Fibroblast of skin of right biceps (primary cell): ENCODE measurements at regions not wholly inside any gene's neighbourhood (a gene's known extent, or its start where the extent isn't known, plus 50 kb on each side); places are given as distances from the start of the nearest gene placed in this dataset.

Experiments
- DNase-seq: peaks from one replicate; pipeline ENCODE4 v3.0.0-alpha.2; 2013

DNA sequence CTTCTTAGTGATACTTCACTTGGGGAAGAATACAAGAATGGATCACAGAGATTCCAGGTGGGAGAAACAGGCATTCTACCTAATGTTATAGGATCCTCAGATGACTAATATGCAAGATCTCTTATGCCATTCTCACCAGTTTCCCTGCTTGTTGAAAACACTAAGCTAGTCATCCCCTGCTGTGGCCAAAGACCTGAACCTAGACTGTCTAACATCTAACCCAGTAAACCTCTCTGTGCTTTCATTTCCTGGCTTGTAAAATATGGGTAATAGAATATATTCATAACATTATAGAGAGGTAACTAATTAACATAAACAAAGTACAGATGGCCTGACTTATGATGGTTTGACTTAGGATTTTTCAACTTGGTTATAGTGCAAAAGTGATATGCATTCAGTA, 776.3 kb downstream of the TUSC7 start:
- no peak for DNase-seq

DNA sequence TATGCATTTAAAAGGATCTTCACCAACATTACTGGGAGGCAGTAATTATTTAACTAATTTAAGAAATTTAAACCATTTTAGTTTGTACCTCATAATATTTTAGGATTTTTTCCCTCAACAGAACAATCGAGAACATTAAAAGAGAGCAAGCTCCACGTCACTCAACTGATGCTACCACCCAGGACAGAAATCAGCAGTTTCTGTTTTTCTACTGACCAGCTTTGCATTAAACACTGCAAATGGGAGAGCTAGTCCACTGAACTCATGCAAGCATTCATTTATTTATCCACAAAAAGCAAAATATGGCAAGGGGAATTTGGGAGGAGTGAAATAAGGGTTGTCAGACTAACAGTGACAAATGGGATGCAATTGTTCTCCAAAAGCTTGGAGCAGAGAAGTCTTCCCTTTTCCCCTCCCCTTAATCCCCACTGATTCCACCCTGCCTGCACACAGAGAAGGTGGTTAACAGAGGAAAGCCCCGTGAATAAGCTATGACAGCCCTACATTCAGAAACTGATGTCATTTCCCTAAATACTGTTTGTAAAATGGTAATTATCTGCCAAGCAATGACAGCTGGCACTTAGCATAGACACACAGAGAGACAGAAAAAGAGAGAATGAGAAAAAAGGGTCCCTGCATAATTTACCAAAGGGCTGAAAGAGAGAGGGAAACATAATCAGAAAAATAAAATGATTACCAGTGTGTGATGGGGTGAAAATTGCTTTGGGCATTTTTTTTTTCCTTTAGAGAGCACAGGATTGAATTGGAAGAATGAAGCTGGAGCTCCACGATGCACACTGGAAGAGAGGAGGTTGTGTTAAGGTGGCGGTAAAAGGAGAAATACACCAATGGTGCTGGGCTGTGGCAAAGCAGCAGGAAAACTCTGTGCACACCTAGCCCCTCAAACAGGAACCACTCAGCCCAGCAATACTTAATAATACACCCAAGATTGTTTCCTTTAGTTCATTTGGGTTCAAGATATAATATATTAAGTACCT, 777.4 kb downstream of the TUSC7 start:
- DNase-seq, result no peak

DNA sequence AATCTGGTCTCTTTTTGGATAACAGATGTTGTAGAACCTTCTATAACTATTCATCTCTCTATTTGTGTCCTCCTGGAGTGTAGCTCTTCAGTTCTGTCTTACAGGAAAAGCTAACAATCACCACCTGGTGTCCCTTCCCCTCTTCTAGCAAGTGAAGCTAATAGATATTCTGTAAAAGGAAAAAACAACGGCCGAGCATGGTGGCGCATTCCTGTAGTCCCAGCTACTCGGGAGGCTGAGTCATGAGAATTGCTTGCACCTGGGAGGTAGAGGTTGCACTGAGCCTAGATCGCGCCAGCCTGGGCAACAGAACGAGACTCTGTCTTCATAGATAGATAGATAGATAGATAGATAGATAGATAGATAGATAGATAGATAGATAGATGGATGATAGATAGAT, 779.4 kb downstream of the TUSC7 start:
- DNase-seq, result no peak

DNA sequence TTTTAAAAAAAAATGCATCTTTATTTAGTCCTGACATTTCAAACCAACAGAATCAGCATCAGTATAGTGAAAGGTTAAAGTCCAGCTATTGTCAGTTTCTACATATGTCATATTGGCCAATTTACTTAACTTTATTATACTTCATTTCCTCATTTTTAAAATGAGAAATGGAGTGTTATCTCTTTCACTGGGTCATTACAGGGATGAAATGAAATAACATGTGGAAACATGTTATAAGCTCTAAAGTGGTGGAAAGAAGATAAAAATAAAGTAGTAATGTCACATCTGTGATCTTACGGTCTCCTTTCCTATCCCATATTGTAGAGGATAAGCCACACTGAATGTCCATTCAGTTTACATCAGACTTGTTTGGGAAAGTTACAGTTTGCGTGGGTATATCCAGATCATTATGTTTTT, 780.1 kb downstream of the TUSC7 start:
- DNase-seq, result no peak

DNA sequence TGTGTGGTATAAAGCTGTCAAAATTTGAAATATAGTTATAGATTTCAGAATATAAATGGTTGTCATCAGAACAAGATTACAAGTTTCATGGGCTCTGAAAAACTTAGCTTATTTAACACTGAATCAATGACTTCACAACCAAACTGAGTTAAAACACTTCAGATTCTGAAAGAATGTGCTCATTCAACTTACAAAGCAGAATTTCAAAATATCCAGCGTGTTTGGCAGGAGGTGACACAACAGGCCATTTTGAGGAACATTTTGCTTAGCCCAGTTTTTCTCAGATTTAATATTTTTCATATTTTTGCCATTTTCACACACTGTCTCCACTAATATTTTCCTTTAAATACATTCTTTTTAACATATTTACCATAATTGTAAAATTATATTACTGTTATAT, 781.1 kb downstream of the TUSC7 start:
- no peak for DNase-seq

DNA sequence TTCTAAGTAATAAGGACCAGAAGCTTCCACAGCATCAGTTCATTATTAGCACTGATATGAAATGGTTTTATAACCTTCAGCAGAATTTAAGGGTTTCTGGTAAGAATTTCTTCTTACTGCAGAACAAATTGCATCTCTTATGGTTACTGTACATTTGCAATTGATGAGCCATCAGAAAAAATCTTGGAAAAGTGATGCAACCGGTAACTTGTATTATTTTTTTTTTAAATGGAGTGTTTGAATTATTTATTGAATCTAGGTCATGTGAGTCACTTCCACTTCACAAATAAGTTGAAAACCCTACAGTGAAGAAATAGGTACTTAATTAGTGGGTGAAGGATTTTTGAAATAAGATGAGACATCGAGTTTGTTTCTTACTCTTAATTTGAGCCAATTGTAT, 786.0 kb downstream of the TUSC7 start:
- peak; percentile 46 for DNase-seq

DNA sequence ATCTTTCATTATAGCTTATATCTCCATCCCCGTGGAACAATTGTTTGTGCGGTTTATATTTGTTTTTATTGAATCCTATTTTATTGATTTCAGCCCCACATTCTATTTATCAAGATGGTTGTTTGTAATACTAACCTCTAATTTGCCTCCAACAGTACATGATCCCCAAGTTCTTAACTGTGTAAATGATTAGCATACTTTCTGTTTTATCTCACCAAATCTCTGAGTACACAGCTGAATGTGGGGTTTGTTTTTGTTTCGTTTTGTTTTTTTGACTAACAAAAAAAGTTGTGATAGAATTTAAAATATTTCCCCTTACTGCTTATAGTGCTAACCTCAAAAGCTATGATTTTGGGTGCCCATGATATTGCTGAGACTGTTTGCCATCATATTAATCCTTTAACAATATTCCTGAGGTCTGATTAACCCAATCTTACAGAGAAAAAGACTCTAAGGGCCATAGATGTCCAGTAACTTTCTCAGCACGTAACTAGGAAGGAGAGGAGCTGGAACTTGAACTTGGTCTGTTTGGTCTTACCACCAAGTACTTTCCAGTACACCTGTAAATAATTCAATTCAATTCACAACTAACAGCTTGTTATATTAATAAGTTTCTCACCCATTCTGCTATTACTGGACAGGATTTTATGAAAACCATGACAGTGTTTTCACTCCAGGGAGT, 789.8 kb downstream of the TUSC7 start:
- DNase-seq, result no peak

DNA sequence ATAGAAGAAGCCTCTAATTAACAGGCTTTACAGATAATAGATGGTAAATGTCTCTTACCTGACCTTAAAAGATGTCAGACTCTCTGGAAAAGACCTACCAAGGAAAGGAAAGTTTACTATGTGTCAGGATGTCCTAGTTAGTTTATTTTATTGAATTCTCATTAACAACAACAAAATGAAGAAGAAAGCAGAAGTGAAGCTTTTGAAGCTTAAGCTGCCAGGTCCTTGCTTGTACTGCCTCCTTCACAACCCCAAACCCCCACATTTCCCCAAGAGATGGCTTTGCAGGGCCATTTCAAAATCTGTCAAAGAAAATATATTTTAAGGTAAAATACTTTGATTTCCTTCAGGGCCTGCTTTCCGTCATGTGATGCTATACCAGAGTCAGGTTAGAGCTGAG, 798.4 kb downstream of the TUSC7 start:
- no peak for DNase-seq

DNA sequence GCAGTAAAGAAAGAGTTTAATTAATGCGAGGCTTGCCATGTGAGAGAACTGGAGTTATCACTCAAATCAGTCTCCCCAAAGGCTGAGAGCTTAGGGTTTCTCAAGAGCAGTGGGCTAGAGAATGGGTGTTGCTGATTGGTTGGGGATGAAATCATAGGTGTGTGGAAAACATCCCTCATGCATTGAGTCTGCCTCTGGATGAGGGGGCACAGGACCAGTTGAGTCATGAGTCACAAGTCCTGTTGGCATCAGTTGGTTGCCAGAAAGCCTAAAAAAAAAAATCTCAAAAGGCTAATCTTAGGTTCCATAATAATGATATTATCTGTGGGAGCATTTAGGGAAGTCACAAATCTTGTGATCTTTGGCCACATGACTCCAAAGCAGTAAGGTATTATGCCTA, 800.3 kb downstream of the TUSC7 start:
- DNase-seq, result no peak

DNA sequence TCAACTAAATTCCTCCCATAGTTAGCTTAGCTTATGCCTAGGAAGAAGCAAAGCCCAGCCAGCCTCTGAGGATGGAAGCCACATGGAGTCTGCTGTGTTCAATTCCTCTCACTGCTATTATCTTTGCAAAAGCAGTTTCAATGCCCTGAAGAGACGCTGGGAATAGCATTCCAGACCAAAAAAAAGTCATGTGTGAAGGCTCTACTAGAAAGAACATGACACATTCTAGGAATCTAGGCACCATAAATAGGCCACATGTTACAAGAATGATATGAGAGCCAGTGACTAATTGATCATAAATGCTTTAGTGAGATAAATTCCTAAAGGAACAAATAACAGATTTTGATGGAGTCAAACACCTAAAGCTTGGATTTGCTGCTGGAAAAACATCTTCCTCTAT, 800.8 kb downstream of the TUSC7 start:
- peak; percentile 85 for DNase-seq

DNA sequence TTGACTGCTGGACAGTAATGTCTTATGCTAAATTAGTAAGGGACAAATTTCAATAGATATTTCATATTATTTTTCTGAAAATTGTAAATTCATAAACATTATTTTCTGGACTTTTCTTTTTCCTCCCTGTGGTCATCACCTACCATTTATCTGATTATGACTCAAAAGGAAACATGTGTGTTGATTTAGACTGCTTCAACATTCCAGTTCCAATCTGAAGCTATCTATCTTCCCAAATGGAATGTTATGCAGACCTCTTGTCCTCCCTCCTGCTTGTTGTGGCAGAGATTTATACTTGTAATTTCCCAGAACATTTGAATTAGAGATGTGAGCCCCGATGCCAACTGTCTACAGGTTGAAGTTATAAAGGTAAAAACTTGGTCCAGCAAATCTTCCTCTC, 803.4 kb downstream of the TUSC7 start:
- peak; percentile 69 for DNase-seq

DNA sequence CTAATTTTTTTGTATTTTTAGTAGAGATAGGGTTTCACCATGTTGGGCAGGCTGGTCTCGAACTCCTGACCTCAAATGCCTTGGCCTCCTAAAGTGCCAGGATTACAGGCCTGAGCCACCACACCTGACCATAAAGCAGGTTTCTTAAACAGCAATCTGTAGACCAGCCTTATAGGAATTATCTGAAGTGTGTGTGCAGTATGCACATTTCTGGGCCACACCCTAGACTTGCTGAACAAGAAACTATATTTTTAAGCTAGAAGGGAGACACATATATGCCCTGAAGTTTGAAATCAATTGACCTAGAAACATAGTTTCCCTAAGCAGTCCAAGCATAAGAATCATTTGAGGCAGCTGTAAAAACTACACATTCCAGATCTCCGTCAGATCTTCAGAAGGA, 805.7 kb downstream of the TUSC7 start:
- no peak for DNase-seq

DNA sequence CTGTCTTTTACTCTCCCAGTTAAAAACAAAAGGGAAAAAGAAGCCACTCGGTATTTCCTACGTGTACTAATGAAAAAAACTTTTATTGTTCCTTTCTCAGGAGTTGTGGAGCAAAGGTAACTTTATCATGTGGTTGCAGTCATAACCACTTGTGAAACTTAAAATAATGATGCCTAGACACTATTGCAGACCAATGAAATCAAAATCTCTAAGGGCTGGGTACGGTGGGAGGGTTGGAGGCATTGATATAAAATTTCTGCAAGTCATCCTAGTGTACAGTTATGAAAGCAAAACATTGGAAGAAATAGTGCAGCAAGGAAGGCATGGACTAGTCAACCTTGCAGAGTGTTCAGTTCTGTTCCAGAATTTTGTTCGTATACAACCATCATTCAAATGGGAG, 808.8 kb downstream of the TUSC7 start:
- no peak for DNase-seq

DNA sequence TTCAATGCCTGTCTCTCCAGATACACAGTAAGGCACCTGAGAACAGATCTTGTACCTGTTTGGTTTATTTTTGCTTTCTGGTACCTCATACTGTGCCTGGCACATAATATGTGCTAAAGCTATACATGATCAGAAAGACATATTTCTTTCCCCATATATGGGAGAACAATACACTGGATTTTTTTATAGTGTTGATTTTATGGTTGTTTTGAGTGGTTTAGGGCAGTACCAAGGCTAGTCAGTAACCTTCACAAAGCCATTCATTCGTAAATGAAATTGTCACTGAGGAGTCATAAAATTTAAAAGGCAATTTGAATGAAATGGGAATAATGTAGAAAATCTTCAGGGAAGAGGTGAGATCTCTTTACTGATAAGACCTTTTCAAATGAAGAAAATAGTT, 810.2 kb downstream of the TUSC7 start:
- DNase-seq, result no peak

DNA sequence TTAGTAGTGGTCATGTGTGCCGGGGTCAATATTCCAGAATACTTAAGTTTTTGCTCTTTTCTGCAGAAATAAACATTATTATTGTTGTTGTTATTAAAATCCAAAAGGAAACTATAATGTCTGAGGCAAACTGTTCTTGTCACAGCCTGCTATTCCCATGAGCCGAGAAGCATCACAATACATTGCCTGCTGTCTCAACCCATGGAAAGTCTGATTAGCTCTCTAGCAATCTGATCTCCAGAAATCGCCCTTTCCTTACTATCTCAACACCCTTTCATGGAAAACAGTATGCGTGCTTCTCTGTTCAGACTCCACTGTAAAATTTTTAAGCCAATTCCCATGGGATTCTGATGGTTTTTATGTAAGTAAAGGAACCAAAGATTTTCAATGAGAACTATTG, 811.0 kb downstream of the TUSC7 start:
- DNase-seq, result no peak

DNA sequence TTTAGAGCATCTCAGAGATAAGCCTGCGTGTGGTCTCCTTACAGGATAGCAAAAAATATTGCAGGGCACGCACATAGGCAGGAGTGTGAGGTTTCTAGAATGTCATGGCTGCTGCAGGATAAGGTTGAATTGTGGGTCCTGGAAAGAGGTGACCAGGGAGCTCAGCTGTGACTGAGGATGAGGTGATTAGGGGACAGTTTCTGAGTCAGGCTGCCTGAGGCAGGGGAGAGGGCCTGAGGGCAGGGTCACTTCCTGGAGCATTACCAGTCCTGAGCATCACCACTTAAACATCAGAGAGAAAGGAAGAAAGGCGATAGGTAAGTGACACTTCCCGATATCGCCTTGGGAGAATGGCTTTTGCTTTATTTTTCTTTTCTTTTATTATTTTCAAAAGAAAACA, 813.8 kb downstream of the TUSC7 start:
- no peak for DNase-seq

DNA sequence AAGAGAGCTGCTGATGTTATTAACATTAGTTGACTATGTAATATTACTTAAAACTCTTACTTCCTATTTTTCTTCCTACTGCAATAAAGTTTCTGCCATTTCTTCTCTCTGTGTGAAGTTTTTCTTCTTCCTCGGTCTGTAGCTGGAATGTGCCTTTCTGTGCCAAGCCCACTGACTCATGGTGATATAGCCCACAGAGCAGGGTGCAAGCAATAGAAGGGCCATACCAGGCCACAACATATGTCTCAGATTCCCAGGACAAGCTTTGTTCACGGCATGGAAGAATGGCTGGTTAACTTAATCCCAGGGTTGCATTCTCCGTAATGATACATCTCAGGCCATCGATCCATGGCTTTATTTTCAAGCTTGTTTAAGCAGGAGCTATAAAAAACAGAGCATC, 815.3 kb downstream of the TUSC7 start:
- DNase-seq, result peak; percentile 86

DNA sequence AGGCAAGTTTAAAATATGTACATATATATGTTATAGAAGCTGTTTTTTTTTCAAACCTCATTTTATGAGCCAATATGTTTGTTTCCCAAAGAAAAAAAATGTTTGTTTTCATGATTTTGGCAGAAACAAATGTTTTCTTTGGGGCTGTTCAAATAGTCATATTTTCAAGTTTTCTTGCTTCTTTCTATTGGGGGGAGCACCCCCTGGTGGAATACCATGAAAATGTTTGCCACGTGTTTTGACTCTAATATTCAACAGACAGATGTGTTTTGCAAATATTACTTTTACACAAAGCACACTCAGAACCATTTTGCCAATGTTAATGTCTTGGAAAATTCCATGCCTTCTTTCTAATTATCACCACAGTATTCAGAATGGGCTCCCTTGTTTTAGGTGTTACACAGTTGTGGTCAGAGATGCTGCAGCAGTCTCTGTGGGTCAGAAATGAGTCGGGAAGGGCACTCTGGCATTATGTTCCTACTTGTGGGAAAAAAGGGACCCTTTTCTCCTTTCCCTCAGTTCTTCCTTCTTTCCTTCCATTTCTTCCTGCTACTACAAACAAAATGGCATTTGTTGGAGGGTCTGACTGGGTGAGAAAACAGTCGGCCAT, 817.0 kb downstream of the TUSC7 start:
- peak; percentile 39 for DNase-seq

DNA sequence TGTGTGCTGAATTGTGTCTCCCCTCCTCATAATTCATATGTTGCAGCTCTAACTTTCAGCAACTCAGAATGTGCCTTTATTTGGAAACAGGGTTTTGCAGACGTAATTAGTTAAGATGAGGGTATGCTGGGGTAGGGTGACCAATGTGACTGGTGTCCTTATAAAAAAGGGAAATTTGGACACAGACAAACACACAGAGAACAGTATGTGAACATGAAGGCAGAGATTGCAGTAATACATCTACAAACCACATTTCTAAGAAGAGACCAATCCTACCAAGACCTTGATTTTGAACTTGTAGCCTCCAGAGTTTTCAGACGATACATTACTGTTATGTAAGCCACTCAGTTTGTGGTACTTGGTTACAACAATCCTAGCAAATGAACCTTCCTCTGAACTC, 817.8 kb downstream of the TUSC7 start:
- DNase-seq, result no peak

DNA sequence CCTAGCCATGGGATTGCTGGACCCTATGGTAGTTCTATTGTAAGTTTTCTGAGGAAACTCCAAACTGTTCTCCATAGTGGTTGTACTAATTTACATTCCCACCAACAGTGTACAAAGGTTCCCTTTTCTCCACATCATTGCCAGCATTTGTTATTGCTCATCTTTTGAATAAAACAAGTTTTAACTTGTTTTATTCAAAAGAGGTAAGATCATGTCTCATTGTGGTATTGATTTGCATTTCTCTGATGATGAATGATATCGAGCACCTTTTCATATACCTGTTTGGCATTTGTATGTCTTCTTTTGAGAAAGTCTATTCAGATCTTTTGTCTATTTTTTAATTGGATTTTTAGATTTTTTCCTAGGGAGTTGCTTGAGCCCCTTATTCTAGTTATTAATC, 819.1 kb downstream of the TUSC7 start:
- no peak for DNase-seq

DNA sequence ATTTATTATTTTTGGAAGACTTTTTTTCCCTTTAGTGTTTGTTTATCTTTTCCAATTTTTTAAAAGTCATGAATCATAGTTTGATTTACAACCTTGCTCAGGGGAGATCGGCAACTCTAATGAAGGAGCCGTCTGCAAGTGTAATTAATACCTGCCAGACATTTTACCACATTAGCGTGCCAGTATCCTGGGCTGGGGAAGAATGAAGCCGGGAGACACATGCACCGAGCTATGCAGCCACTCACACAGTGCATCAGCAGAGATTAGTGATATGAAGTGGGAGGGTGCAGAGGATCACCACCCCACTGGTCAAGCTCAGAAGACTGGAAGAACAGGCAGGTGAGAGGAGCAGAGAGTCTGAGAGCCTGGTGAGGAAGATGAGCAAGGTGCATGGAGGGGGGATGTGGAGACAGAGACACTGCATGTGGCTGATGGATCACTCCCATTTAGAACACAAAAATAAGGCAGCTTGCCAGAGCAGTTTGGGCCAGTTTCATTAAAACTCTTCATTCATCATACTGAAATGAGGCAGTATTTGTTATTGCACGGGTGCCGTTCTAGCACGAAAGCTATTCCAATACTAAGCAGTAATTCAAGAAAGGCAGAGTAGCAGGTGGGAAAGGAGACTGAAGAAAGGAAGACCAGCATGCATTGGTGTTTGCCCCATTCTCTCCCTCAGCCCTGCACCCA, 821.6 kb downstream of the TUSC7 start:
- DNase-seq, result peak; percentile 31

DNA sequence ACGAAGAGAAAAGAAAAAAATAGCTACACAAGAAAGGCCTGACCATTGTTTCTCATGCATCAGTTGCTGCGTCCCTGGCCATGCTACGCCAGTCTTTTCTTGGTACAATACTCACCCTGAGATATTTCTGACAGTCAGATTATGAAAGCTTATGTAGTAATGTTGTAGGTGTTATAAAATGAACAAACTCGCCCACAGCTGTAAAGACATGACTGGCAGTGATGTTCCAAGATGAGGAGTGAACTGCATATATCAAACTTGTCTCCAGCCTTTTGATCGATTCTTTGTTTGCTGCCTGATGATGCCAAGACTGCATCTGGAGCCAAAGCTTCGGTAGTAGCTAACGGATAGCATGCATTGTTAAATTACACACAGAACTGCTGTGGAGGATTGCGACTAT, 822.7 kb downstream of the TUSC7 start:
- no peak for DNase-seq

DNA sequence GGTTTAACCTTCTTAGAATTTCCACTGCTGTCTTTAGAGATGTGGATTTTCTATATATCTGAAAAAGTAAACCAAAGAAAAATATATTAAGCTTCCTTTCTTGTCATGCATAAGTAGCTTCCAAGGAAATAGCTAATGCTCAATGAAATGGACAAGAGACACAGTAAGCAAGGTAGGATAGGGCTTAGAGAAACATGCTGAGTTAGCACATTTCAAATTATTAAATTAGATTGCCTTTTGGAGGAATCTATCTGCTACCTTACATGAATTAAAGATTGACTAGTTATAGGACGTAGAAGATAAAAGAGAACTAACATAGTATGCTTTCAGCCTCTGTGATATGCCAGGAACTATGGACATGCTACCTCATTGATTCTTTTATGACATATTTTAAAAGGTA, 824.6 kb downstream of the TUSC7 start:
- no peak for DNase-seq
